ENCODE measurements at regions not wholly inside any gene's neighbourhood (a gene's known extent, or its start where the extent isn't known, plus 50 kb on each side); places are given as distances from the start of the nearest gene placed in this dataset.
"Not testable (repeated sequence)": the region's sequence is repeated elsewhere in the genome, so short reads cannot be mapped to it uniquely, and the experiment has no call there.

DNA sequence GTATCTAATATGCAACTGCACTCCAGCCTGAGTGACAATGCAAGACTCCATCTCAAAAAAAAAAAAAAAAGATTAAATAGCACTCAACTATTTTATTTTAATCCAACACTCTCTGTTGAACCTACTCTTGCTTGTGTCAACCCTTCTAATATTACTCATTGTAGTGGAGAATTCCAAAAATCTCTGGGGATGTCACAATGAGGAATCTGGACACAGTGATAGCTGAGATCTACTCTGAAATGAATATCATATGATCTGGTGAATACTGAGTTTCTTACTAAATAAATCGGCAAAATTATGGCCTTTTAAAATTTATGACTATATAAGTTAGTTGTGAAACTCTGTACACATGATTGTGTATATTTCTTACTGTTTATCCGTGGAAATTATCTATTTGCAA lies 418.2 kb downstream of the BCAT1 start:
- FAIRE-seq = no peak
- no peak for DNase-seq (ENCODE audit: insufficient read length, low spot score)

GRCh38 chr12:24527102-24527501 lies 421.8 kb downstream of the BCAT1 start:
- FAIRE-seq (no peak), DNase-seq (ENCODE audit: insufficient read length, low spot score) (no peak)

DNA sequence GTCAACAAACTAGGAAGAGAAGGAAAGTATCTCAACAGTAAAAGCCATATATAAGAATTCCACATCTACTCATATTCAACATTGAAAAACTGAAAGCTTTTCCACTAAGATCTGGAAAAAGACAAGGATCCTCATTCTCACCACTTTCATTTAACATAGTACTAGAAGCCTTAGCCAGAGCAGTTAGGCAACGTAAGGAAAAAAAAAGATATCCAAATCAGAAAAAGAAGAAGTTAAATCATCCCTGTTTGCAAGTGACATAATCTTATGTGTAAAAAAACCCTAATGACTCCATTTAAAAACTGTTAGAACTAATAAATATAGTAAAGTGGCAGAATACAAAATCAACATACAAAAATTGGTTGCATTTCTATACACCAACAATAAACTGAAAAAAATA lies 426.2 kb downstream of the BCAT1 start:
- DNase-seq (ENCODE audit: insufficient read length, low spot score) (no peak), FAIRE-seq (no peak)

- FAIRE-seq = no peak
- no peak for DNase-seq (ENCODE audit: insufficient read length, low spot score)
These were observed 429.1 kb downstream of the BCAT1 start for GRCh38 chr12:24519759-24520158.

GRCh38 chr12:24517000-24517399 lies 431.9 kb downstream of the BCAT1 start:
- no peak for DNase-seq (ENCODE audit: insufficient read length, low spot score)
- no peak for FAIRE-seq

DNA sequence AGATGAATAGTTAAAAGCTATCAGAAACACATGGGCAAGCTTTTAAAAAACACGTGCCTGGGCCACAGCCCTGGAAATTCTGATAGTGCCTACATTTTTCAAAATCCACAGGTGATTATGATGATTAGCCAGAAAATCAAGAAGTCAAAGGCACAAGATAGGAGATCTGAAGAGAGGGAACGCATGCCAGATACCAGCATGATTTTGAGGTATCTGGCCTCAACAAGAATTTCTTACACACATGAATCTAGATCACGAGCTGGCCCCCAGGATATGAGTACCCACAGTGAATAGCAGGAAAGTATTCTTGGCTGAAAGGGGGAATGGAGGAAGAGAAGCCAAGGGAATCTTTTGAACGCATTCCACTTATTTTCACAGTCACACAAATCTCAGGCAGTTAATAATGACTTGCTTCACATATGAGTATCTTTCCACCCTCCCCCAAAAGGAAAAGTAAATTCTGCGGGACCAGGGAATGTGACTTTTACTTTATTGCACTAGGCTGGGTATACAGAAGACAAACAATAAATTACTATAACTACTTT lies 438.2 kb downstream of the BCAT1 start:
- no peak for FAIRE-seq
- DNase-seq (ENCODE audit: insufficient read length, low spot score) = no peak

GRCh38 chr12:24507827-24508226 lies 441.1 kb downstream of the BCAT1 start:
- FAIRE-seq (no peak), DNase-seq (ENCODE audit: insufficient read length, low spot score) (no peak)

DNA sequence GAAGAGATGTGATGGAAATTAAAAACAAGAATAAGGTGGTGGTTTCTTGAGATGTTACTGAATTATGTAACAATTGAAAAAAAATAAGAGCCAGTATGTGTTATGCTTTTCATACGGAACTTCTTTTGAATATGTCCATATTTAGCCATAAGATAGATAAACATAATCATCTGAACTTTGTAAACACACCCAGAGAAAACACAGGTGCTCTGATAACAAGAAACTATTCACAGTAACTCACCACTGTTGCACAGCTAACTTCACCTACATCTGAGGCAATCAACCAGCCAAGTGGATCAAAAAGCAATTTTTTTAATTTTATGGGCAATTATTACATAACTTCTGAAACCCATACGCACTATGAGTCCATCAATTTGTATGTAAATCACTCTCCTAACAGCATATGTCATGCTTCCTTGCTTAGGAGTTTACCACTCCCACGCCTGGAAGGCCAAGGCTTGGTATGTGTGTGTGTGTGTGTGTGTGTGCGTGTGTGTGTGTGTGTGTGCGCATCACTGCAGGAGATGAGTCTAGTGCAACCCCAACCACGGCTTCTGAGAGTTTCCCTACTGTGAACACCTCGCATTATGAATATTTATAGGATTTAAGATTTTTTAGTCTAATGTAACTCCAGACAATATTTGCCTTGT lies 443.4 kb downstream of the BCAT1 start:
- no peak for FAIRE-seq
- DNase-seq (ENCODE audit: insufficient read length, low spot score) = no peak

DNA sequence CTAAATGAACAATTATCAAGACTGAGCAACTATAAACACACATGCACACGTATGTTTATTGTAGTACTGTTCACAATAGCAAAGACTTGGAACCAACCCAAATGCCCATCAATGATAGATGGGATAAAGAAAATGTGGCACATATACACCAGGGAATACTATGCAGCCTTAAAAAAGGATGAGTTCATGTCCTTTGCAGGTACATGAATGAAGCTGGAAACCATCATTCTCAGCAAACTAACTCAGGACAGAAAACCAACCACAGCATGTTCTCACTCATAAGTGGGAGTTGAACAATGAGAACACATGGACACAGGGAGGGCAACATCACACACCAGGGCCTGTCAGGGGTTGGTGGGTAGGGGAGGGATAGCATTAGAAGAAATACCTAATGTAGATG lies 445.4 kb downstream of the BCAT1 start:
- DNase-seq (ENCODE audit: insufficient read length, low spot score); FAIRE-seq: not testable (repeated sequence)

DNA sequence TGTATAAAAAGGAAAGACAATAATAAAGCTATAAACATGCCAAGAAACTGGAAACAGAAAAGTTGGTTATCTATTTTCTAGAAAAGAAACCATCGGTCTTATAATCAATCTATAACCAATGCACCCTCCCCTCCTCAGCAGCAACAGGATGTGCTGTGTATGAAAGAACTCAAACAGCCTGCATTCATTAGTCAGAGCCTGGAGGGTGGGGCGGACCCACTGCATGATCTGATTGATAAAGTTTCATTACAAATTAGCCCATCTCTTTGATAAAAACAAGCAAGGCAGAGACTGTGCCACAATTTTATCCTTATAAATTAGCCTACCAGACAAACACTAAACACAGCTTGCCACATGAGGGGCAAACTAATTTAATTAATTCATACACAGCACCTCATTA lies 448.1 kb downstream of the BCAT1 start:
- no peak for FAIRE-seq
- DNase-seq (ENCODE audit: insufficient read length, low spot score) = no peak

DNA sequence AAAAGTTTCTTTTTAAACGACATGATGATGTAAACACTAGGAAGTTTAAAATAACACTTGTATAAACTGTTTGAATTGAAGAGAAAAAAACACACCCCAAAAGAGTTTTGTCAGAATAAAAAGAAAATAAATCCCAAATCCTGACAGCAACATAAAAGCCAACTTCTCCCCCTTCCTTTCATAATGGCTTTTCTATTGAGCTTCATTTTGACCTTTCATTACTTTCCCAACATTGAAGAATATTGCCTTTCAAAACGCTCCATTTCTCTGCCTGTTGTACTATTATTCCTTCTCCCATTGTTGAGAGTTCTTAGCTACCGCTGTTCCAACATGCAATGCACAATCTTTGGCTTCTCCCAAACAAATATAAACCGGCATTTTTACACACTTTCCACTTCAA lies 448.5 kb downstream of the BCAT1 start:
- DNase-seq (ENCODE audit: insufficient read length, low spot score) (no peak), FAIRE-seq (no peak)

DNA sequence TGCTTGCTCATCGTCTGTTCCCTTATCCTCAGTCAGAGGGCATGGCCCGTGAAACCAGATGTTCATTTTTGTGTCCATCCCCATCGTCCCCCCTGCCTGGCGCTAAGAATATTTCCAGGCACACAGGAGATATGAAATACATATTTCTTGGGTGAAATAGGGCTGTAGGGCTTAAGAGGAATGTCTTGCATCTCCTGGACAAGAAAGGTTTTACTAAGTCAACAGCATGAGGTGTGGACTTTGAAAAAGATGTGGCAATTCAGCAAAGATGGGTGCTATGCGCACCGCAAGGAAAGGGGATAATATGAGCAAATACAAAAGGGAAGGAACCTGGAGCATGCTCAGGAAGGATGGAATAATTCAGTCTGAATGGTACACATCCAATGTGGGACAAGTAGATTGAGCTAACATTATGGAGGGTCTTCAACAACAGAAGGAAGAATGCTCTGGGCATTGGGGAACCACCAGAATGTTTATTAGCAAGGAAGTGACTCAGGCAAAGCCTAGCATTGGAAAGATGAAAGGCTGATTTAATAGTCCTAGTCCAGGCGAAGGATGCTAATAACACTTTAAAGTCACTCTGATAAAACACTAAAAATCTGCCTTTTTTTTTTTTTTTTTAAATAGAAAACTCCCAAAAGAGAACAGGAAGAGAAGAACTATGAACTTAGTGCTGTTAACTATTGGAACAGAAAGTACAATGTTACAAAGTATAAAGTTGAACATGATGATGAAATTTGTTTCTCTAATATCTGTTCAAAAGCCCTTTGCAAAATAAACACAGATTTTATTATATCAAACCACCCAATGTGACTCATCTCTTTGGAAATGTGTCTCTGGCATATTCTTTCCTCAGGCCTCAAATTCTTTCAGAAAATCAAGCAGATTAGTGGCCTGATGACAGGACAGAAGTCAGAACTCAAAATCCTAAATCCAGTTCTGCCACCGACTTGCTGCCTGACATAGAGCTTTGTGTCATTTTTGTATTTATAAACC lies 449.5 kb downstream of the BCAT1 start:
- FAIRE-seq (no peak), DNase-seq (ENCODE audit: insufficient read length, low spot score) (no peak)

GRCh38 chr12:24496755-24497154 lies 452.1 kb downstream of the BCAT1 start:
- no peak for DNase-seq (ENCODE audit: insufficient read length, low spot score)
- FAIRE-seq = no peak

DNA sequence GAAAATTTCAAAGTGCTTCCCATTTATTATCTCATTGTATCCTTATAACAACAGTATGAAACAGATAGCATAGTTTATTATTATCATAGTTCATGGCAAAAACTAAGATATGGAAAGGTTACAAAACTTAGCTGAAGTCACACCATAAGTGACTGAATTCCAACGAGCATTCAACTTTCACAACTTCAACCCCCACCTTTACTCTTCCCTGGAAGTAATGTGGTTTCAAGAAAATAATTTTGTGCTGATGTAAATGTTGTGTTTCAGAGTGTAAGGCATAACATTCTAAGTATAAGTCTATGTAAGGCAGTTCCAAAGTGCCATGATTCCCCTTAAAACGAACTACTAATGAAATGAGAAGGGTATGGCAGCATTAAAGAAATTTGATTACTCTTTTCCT lies 454.5 kb downstream of the BCAT1 start:
- FAIRE-seq (no peak), DNase-seq (ENCODE audit: insufficient read length, low spot score) (no peak)

- FAIRE-seq = no peak
- DNase-seq (ENCODE audit: insufficient read length, low spot score) = no peak
These were observed 456.9 kb downstream of the BCAT1 start for GRCh38 chr12:24491968-24492367.

DNA sequence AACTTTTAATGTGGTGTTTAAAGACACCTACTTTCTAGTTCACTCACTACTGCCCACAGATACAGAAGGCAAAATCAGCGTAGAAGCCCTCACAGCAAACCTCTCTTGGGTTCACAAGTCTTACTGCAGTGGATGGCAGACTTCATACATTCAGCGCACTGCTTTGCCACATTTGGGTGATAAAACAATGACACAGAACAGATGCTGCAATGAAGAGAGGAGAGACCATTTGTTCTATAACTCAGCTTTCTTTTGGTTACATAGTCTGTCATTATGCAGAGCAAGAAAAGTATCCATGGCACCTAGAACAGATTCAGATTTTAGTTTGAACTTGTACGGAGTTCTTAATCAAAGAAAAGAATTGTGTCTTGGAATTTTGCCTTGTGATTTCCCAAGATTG lies 459.0 kb downstream of the BCAT1 start:
- no peak for FAIRE-seq
- no peak for DNase-seq (ENCODE audit: insufficient read length, low spot score)

GRCh38 chr12:24488906-24489619 lies 459.8 kb downstream of the BCAT1 start:
- no peak for DNase-seq (ENCODE audit: insufficient read length, low spot score)
- no peak for FAIRE-seq

- no peak for DNase-seq (ENCODE audit: insufficient read length, low spot score)
- no peak for FAIRE-seq
These were observed 460.8 kb downstream of the BCAT1 start for GRCh38 chr12:24488091-24488596.

DNA sequence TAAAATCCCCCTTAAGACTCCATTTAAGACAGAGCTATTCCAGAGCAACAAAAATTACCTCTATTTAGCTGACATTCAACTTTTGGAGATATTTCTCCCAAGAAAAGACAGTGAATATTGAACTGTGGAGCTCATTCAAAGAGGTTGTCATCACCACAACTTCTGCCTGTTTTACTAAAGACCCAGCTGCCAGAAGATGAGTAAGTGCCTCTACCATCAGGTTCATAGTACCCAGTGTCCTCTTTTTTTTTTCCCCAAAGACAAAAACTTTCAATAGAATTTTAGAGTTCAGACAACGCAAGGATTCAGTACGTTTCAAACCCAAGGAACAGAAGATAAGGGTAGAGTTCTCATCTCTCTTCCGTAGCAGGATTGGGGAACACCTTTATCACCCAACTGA lies 461.3 kb downstream of the BCAT1 start:
- no peak for DNase-seq (ENCODE audit: insufficient read length, low spot score)
- FAIRE-seq = no peak

DNA sequence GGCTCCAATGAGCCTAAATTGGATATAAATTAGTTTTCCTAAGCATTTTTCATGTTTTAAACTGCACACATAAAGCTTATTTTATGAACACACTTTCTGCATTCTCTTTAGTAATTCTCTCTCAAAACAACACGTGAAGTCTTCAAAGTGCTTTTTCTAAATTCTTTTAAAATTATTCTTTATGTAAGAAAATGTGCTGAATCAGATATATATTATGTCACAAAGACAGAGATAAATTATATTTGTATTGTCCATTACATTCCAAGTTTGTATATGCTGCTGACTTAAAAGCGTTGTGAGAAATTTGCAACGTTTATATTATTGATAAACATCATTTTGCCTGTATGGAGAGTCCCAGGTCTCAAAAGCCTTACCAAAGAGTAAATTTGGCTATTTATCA lies 465.2 kb downstream of the BCAT1 start:
- FAIRE-seq (no peak), DNase-seq (ENCODE audit: insufficient read length, low spot score) (no peak)

Measured in GM19239 (cell line).